AG04450 (cell line): ENCODE measurements at regions not wholly inside any gene's neighbourhood (a gene's known extent, or its start where the extent isn't known, plus 50 kb on each side); places are given as distances from the start of the nearest gene placed in this dataset.
"Not testable (repeated sequence)": the region's sequence is repeated elsewhere in the genome, so short reads cannot be mapped to it uniquely, and the experiment has no call there.

Experiments
- CTCF ChIA-PET: fragments of 300-600, 350-600 bp; formaldehyde crosslinking; extraction: SDS; loops from one replicate; lab custom pipeline; 2022; ENCODE audit warnings: antibody characterized with exemption, inconsistent platforms; lab: Charles Lee
- POLR2A ChIA-PET: fragments of 350-600 bp; formaldehyde crosslinking; extraction: SDS; loops from one replicate; lab custom pipeline; 2021; ENCODE audit warnings: antibody characterized with exemption, inconsistent platforms; lab: Yijun Ruan, JAX
- DNase-seq: peaks from one replicate; pipeline ENCODE4 v3.0.0-alpha.2; 2011; ENCODE audit warnings: low read depth, low spot score
- H3K27ac ChIP-seq: one replicate; pipeline ENCODE4 v1.5.1; 2012; ENCODE audit warnings: low read depth, low read length, control low read depth
- H3K27me3 ChIP-seq: one replicate; pipeline ENCODE4 v1.6.0; 2012; ENCODE audit warnings: low read length; ENCODE audit not compliant: control insufficient read depth, insufficient read depth
- H3K4me3 ChIP-seq: 2 replicates; pipeline ENCODE4 v1.5.1; 2011; ENCODE audit warnings: mild to moderate bottlenecking, low read depth, low read length, control low read depth
- H3K9me3 ChIP-seq: 2 replicates; pipeline ENCODE4 v1.5.1; 2012; ENCODE audit warnings: low read length; ENCODE audit not compliant: control insufficient read depth, insufficient read depth
- TF ChIP-seq, protein P1 (sequence below): IDR thresholded peaks from 2 replicates; pipeline ENCODE4 v1.5.1; 2011; ENCODE audit warnings: low read depth, low read length, control low read depth, inconsistent platforms

- no peaks in the 10 kb centered on the region for H3K9me3 ChIP-seq
- ChIA-PET POLR2A (no interaction called here), CTCF (interaction anchor here (1.1 kb wide), 1 partner anchor 300 kb away, joined by 3 read pairs; no protein-coding TSS in a partner anchor)
- peaks cover 6% of the 10 kb centered on the region for H3K27me3 ChIP-seq
- no peak overlapping the region for H3K4me3 ChIP-seq
- no peak overlapping the region for H3K27ac ChIP-seq
- DNase-seq, result no peak
- TF ChIP-seq, protein P1, sequence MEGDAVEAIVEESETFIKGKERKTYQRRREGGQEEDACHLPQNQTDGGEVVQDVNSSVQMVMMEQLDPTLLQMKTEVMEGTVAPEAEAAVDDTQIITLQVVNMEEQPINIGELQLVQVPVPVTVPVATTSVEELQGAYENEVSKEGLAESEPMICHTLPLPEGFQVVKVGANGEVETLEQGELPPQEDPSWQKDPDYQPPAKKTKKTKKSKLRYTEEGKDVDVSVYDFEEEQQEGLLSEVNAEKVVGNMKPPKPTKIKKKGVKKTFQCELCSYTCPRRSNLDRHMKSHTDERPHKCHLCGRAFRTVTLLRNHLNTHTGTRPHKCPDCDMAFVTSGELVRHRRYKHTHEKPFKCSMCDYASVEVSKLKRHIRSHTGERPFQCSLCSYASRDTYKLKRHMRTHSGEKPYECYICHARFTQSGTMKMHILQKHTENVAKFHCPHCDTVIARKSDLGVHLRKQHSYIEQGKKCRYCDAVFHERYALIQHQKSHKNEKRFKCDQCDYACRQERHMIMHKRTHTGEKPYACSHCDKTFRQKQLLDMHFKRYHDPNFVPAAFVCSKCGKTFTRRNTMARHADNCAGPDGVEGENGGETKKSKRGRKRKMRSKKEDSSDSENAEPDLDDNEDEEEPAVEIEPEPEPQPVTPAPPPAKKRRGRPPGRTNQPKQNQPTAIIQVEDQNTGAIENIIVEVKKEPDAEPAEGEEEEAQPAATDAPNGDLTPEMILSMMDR, result no peak
Measured at GRCh38 chr6:1212919-1213318, 99.0 kb upstream of the FOXQ1 start.

GRCh38 chr6:1212138-1212537 is 99.8 kb upstream of the FOXQ1 start:
- DNase-seq, H3K27ac ChIP-seq, H3K4me3 ChIP-seq, H3K9me3 ChIP-seq, CTCF ChIA-PET, H3K27me3 ChIP-seq: not testable (repeated sequence)
- POLR2A ChIA-PET, result interaction anchor here (0.7 kb wide), 1 partner anchor 95 kb away, joined by 3 read pairs; no protein-coding TSS in a partner anchor

DNA sequence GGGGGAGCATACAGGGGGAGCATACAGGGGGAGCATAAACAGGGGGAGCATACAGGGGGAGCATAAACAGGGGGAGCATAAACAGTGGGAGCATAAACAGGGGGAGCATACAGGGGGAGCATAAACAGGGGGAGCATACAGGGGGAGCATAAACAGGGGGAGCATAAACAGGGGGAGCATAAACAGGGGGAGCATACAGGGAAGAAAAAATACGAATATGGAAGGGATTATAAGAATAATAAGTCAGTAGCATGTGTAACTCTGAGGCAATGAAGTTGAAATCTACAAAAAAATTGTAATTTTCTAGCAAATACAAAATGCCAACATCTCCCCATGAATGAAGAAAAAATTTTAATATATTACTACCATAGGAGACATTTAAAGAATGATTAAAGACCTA is 101.3 kb upstream of the FOXQ1 start:
- H3K27me3 ChIP-seq, H3K4me3 ChIP-seq, CTCF ChIA-PET, H3K9me3 ChIP-seq, DNase-seq, POLR2A ChIA-PET, H3K27ac ChIP-seq: not testable (repeated sequence)

DNA sequence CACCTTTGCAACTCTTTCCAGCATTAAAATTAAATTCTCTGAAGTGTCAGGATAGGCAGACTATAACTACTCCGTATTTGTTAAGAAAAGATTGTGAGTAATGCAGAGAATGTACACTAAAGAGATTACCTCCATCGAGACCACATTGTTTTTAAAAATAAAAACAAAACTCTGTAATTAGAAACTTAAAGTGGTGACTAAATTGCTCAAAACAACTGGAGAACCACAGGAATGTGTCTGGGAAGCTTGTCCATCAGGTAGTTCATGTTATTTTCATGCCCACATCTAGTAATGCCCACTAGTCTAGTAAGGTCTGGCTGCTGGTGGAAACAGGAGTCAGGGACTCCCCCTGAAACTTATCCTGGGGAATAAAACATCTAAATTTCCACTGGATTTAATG is 103.0 kb upstream of the FOXQ1 start:
- H3K4me3 ChIP-seq, result no peak overlapping the region
- TF ChIP-seq, protein P1, result no peak
- no peaks in the 10 kb centered on the region for H3K9me3 ChIP-seq
- no peak for DNase-seq
- CTCF ChIA-PET, result no interaction called here
- POLR2A ChIA-PET, result no interaction called here
- no peak overlapping the region for H3K27ac ChIP-seq
- H3K27me3 ChIP-seq, result peaks cover 2% of the 10 kb centered on the region

DNA sequence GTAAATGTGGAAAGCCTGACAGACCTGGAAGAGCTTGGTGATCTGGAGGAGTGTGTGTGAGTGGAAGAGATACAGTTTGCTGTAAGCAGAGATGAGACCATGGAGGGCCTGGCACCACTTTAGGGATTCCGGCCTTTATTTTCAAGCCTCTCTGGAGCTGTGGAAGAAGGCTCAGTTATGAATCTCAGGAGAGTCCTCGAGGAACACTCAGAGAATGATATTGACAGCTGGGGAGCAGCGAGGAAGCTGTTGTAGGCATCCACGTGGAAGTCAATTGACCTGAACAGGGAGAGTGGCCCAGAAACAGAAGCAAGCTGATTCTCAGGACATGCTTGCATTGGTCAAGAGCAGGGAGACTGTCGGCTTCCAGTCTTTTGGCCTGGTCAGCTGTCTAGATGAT is 108.4 kb upstream of the FOXQ1 start:
- Histone ChIP-seq H3K4me3 (no peak overlapping the region), H3K27ac (no peak overlapping the region), H3K9me3 (no peaks in the 10 kb centered on the region; the same call in 1 of the 2 replicates), H3K27me3 (no peaks in the 10 kb centered on the region)
- CTCF ChIA-PET, result interaction anchor here (0.6 kb wide), 1 partner anchor 320 kb away, joined by 3 read pairs; no protein-coding TSS in a partner anchor
- TF ChIP-seq, protein P1, result no peak
- no peak for DNase-seq
- POLR2A ChIA-PET, result no interaction called here

DNA sequence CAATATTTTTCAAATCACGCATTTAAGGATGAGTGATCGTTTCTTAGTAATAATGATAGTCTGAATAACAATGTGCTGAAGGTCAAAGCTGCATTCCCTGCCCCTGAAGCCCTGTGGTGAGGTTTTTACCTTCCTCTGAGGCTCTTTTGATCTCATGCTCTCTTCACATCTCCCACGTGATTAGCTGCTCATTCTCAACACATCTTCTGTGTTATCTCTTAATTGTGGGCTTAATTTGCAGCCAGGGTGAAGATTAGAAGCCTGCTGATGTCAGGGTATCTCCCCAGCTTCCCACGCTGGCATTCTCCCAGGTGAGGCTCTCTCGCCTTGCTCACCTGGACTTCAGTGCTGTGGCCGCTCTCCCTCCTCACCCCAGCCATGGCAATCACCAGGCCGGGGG is 109.7 kb upstream of the FOXQ1 start:
- POLR2A ChIA-PET, result no interaction called here
- Histone ChIP-seq H3K9me3 (no peaks in the 10 kb centered on the region; the same call in 1 of the 2 replicates), H3K27ac (no peak overlapping the region), H3K4me3 (no peak overlapping the region), H3K27me3 (no peaks in the 10 kb centered on the region)
- DNase-seq, result no peak
- CTCF ChIA-PET, result interaction anchor here (1.4 kb wide), 1 partner anchor 405 kb away, joined by 3 read pairs; no protein-coding TSS in a partner anchor
- TF ChIP-seq, protein P1, result no peak
